GM23338 (cell line): ENCODE measurements at regions not wholly inside any gene's neighbourhood (a gene's known extent, or its start where the extent isn't known, plus 50 kb on each side); places are given as distances from the start of the nearest gene placed in this dataset.

Source experiments
- ATAC-seq: fragments of 200-7000 bp; cut with Tn5 transposase; 3 replicates; pipeline ENCODE4 v1.9.1; 2020
- DNase-seq: peaks from one replicate; pipeline ENCODE4 v3.0.0-alpha.2; 2015; ENCODE audit warnings: low spot score
- H2AFZ ChIP-seq: fragments of 200-600 bp; sonication (generic); 2 replicates; pipeline ENCODE4 v1.8.0; 2016; ENCODE audit warnings: antibody characterized with exemption, mild to moderate bottlenecking, moderate library complexity
- H3F3A ChIP-seq: fragments of 200-600 bp; sonication (generic); replicated peaks from 2 replicates; pipeline ENCODE4 v1.8.0; 2017; ENCODE audit warnings: antibody characterized with exemption, mixed run types, low read depth
- H3K27ac ChIP-seq: fragments of 200-600 bp; sonication (generic); 2 replicates; pipeline ENCODE4 v1.6.1; 2016; ENCODE audit warnings: low read depth
- H3K27me3 ChIP-seq: fragments of 200-600 bp; sonication (generic); 2 replicates; pipeline ENCODE4 v1.8.0; 2016; ENCODE audit warnings: mild to moderate bottlenecking, mixed run types, moderate library complexity; ENCODE audit not compliant: insufficient read depth
- H3K36me3 ChIP-seq: fragments of 200-600 bp; sonication (generic); 2 replicates; pipeline ENCODE4 v1.8.0; 2016; ENCODE audit warnings: mild to moderate bottlenecking; ENCODE audit not compliant: insufficient read depth
- H3K4me1 ChIP-seq: fragments of 200-600 bp; sonication (generic); 2 replicates; pipeline ENCODE4 v1.8.0; 2016; ENCODE audit warnings: mild to moderate bottlenecking, moderate library complexity; ENCODE audit not compliant: insufficient read depth
- H3K4me2 ChIP-seq: fragments of 200-600 bp; sonication (generic); 2 replicates; pipeline ENCODE4 v1.7.1; 2017; ENCODE audit warnings: mixed run types
- H3K4me3 ChIP-seq: fragments of 200-600 bp; sonication (generic); 2 replicates; pipeline ENCODE4 v1.6.1; 2016; ENCODE audit warnings: mixed run types
- H3K79me2 ChIP-seq: fragments of 200-600 bp; sonication (generic); replicated peaks from 2 replicates; pipeline ENCODE4 v1.8.0; 2017; ENCODE audit warnings: mild to moderate bottlenecking; ENCODE audit not compliant: insufficient read depth
- H3K9me2 ChIP-seq: fragments of 200-600 bp; sonication (generic); 2 replicates; pipeline ENCODE4 v1.8.0; 2017; ENCODE audit not compliant: insufficient read depth
- H4K20me1 ChIP-seq: fragments of 200-600 bp; sonication (generic); replicated peaks from 2 replicates; pipeline ENCODE4 v1.8.0; 2017; ENCODE audit warnings: mild to moderate bottlenecking; ENCODE audit not compliant: insufficient read depth
- H3K27ac Mint-ChIP-seq: 2 replicates; pipeline ENCODE4 v1.8.0; 2020; ENCODE audit warnings: inconsistent platforms, mild to moderate bottlenecking, moderate library complexity, mixed read lengths
- H3K27me3 Mint-ChIP-seq: 3 replicates; pipeline ENCODE4 v1.8.0; 2022; ENCODE audit warnings: low read depth, mild to moderate bottlenecking, moderate library complexity, mixed read lengths, inconsistent platforms; ENCODE audit not compliant: insufficient read depth, poor library complexity
- H3K36me3 Mint-ChIP-seq: 3 replicates; pipeline ENCODE4 v1.8.0; 2021; ENCODE audit warnings: low read depth, mild to moderate bottlenecking, inconsistent platforms, moderate library complexity, mixed read lengths
- H3K4me1 Mint-ChIP-seq: 3 replicates; pipeline ENCODE4 v1.8.0; 2020; ENCODE audit warnings: mild to moderate bottlenecking, inconsistent platforms, mixed read lengths
- H3K4me3 Mint-ChIP-seq: 3 replicates; pipeline ENCODE4 v1.8.0; 2021; ENCODE audit warnings: moderate library complexity, mild to moderate bottlenecking, inconsistent platforms, mixed read lengths
- H3K9me3 Mint-ChIP-seq: 3 replicates; pipeline ENCODE4 v1.8.0; 2020; ENCODE audit warnings: moderate library complexity, mild to moderate bottlenecking, inconsistent platforms, mixed read lengths
- CREB1 ChIP-seq: fragments of 250-450 bp; sonication (Bioruptor Pico); IDR thresholded peaks from 2 replicates; pipeline ENCODE4 v1.5.0; 2020; ENCODE audit warnings: low read depth, mild to moderate bottlenecking, moderate library complexity
- ETS1 ChIP-seq: IDR thresholded peaks from 2 replicates; pipeline ENCODE4 v1.6.1; 2016; ENCODE audit warnings: antibody characterized with exemption
- EZH2 ChIP-seq: fragments of 200-600 bp; sonication (generic); IDR thresholded peaks from one replicate; pipeline ENCODE4 v1.8.0; 2017; ENCODE audit warnings: antibody characterized with exemption, mild to moderate bottlenecking, low read depth; ENCODE audit not compliant: unreplicated experiment
- EZH2phosphoT487 ChIP-seq: fragments of 200-600 bp; sonication (generic); IDR thresholded peaks from one replicate; pipeline ENCODE4 v1.8.1; 2018; ENCODE audit warnings: antibody characterized with exemption; ENCODE audit not compliant: unreplicated experiment
- JUNB ChIP-seq: IDR thresholded peaks from one replicate; pipeline ENCODE4 v1.6.1; 2016; ENCODE audit warnings: antibody characterized with exemption; ENCODE audit not compliant: unreplicated experiment
- NANOG ChIP-seq: IDR thresholded peaks from 2 replicates; pipeline ENCODE4 v1.6.1; 2016; ENCODE audit warnings: antibody characterized with exemption, borderline replicate concordance
- POLR2AphosphoS5 ChIP-seq: IDR thresholded peaks from 2 replicates; pipeline ENCODE4 v1.6.1; 2016; ENCODE audit warnings: antibody characterized with exemption, low read depth
- REST ChIP-seq: IDR thresholded peaks from one replicate; pipeline ENCODE4 v1.6.1; 2018; ENCODE audit warnings: antibody characterized with exemption; ENCODE audit not compliant: unreplicated experiment
- STAT1 ChIP-seq: IDR thresholded peaks from one replicate; pipeline ENCODE4 v1.6.1; 2016; ENCODE audit warnings: antibody characterized with exemption; ENCODE audit not compliant: unreplicated experiment
- ZNF114 ChIP-seq: fragments of 250-450 bp; sonication (Bioruptor Pico); IDR thresholded peaks from 2 replicates; pipeline ENCODE4 v1.5.0; 2020; ENCODE audit warnings: mild to moderate bottlenecking, moderate library complexity
- ZNF331 ChIP-seq: fragments of 250-450 bp; sonication (Bioruptor Pico); IDR thresholded peaks from 2 replicates; pipeline ENCODE4 v1.5.0; 2020; ENCODE audit warnings: low read depth, mild to moderate bottlenecking, moderate library complexity
- TF ChIP-seq, protein P1 (sequence below): fragments of 250-450 bp; sonication (Bioruptor Pico); IDR thresholded peaks from 2 replicates; pipeline ENCODE4 v1.5.0; 2020; ENCODE audit warnings: mild to moderate bottlenecking, moderate library complexity
- TF ChIP-seq, protein P2 (sequence below), 2 experiments: fragments of 200-600 bp in 1 of 2; sonication (generic) in 1 of 2; conservative IDR thresholded peaks; 2 replicates each; pipeline versions ENCODE4 v1.5.1 to v1.6.1; 2016 to 2017; ENCODE audit warnings: antibody characterized with exemption in 2 of 2, low read depth in 2 of 2, mild to moderate bottlenecking in 2 of 2, moderate library complexity in 1 of 2

DNA sequence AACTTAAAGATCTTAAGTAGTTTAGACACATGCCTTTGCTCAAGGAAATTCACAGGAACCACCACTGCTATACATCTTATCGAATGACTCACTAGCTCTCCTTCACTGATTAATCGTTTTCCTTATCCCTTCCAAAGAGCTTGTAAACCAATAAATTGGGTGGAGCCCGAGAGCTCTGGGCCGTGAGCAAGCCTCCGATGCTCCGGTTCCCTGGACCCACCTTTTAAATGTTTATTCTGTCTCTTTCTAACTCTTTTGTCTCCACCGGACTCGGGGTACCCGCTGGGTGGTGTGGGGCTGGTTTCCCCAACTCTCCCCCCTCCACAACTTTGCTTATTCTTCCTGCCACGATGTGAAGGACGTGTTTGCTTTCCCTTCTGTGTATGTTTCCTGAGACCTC, 292.9 kb upstream of the TMEFF2 start:
- Histone ChIP-seq H3K4me2 (no peak overlapping the region), H4K20me1 (no peaks in the 10 kb centered on the region), H3K79me2 (no peaks in the 10 kb centered on the region), H3K27me3 (no peaks in the 10 kb centered on the region), H3K4me3 (no peak overlapping the region), H3K27ac (no peak overlapping the region), H3K4me1 (peaks cover 11% of the 10 kb centered on the region), H3K36me3 (peaks cover 4% of the 10 kb centered on the region; the same call in 1 of the 2 replicates), H2AFZ (no peak overlapping the region), H3F3A (no peaks in the 10 kb centered on the region), H3K9me2 (0 out of 2 replicates have a peak, but pooled peaks cover 9% of the 10 kb centered on the region)
- H3K4me3 Mint-ChIP-seq, result no peak overlapping the region
- TF ChIP-seq, protein P1, sequence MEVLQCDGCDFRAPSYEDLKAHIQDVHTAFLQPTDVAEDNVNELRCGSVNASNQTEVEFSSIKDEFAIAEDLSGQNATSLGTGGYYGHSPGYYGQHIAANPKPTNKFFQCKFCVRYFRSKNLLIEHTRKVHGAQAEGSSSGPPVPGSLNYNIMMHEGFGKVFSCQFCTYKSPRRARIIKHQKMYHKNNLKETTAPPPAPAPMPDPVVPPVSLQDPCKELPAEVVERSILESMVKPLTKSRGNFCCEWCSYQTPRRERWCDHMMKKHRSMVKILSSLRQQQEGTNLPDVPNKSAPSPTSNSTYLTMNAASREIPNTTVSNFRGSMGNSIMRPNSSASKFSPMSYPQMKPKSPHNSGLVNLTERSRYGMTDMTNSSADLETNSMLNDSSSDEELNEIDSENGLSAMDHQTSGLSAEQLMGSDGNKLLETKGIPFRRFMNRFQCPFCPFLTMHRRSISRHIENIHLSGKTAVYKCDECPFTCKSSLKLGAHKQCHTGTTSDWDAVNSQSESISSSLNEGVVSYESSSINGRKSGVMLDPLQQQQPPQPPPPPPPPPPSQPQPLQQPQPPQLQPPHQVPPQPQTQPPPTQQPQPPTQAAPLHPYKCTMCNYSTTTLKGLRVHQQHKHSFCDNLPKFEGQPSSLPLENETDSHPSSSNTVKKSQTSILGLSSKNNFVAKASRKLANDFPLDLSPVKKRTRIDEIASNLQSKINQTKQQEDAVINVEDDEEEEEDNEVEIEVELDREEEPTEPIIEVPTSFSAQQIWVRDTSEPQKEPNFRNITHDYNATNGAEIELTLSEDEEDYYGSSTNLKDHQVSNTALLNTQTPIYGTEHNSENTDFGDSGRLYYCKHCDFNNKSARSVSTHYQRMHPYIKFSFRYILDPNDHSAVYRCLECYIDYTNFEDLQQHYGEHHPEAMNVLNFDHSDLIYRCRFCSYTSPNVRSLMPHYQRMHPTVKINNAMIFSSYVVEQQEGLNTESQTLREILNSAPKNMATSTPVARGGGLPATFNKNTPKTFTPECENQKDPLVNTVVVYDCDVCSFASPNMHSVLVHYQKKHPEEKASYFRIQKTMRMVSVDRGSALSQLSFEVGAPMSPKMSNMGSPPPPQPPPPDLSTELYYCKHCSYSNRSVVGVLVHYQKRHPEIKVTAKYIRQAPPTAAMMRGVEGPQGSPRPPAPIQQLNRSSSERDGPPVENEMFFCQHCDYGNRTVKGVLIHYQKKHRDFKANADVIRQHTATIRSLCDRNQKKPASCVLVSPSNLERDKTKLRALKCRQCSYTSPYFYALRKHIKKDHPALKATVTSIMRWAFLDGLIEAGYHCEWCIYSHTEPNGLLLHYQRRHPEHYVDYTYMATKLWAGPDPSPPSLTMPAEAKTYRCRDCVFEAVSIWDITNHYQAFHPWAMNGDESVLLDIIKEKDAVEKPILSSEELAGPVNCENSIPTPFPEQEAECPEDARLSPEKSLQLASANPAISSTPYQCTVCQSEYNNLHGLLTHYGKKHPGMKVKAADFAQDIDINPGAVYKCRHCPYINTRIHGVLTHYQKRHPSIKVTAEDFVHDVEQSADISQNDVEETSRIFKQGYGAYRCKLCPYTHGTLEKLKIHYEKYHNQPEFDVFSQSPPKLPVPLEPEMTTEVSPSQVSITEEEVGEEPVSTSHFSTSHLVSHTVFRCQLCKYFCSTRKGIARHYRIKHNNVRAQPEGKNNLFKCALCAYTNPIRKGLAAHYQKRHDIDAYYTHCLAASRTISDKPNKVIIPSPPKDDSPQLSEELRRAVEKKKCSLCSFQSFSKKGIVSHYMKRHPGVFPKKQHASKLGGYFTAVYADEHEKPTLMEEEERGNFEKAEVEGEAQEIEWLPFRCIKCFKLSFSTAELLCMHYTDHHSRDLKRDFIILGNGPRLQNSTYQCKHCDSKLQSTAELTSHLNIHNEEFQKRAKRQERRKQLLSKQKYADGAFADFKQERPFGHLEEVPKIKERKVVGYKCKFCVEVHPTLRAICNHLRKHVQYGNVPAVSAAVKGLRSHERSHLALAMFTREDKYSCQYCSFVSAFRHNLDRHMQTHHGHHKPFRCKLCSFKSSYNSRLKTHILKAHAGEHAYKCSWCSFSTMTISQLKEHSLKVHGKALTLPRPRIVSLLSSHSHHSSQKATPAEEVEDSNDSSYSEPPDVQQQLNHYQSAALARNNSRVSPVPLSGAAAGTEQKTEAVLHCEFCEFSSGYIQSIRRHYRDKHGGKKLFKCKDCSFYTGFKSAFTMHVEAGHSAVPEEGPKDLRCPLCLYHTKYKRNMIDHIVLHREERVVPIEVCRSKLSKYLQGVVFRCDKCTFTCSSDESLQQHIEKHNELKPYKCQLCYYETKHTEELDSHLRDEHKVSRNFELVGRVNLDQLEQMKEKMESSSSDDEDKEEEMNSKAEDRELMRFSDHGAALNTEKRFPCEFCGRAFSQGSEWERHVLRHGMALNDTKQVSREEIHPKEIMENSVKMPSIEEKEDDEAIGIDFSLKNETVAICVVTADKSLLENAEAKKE, result no peak
- TF ChIP-seq ETS1, result no peak
- TF ChIP-seq ZNF331, result no peak
- no peak for TF ChIP-seq ZNF114 (CRISPR knock-in tag)
- no peak for TF ChIP-seq POLR2AphosphoS5
- no peak for TF ChIP-seq JUNB
- TF ChIP-seq, protein P2, sequence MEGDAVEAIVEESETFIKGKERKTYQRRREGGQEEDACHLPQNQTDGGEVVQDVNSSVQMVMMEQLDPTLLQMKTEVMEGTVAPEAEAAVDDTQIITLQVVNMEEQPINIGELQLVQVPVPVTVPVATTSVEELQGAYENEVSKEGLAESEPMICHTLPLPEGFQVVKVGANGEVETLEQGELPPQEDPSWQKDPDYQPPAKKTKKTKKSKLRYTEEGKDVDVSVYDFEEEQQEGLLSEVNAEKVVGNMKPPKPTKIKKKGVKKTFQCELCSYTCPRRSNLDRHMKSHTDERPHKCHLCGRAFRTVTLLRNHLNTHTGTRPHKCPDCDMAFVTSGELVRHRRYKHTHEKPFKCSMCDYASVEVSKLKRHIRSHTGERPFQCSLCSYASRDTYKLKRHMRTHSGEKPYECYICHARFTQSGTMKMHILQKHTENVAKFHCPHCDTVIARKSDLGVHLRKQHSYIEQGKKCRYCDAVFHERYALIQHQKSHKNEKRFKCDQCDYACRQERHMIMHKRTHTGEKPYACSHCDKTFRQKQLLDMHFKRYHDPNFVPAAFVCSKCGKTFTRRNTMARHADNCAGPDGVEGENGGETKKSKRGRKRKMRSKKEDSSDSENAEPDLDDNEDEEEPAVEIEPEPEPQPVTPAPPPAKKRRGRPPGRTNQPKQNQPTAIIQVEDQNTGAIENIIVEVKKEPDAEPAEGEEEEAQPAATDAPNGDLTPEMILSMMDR (conservative IDR thresholded peaks at IDR 0.05; ENCODE audit: low read depth in 2 of 2), result no peak
- TF ChIP-seq CREB1 (CRISPR knock-in tag), result no peak
- TF ChIP-seq EZH2, result no peak
- no peak for TF ChIP-seq STAT1
- no peak for TF ChIP-seq REST
- no peak for TF ChIP-seq EZH2phosphoT487
- no peak for TF ChIP-seq NANOG
- peaks cover 9% of the 10 kb centered on the region; the same call in 1 of the 3 replicates for H3K9me3 Mint-ChIP-seq
- peaks cover 2% of the 10 kb centered on the region for H3K27me3 Mint-ChIP-seq
- peaks cover 12% of the 10 kb centered on the region for H3K4me1 Mint-ChIP-seq
- H3K27ac Mint-ChIP-seq, result no peak overlapping the region
- ATAC-seq (no peak), DNase-seq (no peak)
- peaks cover 3% of the 10 kb centered on the region; the same call in 2 of the 3 replicates for H3K36me3 Mint-ChIP-seq
